PC-9 (cell line): ENCODE measurements at regions not wholly inside any gene's neighbourhood (a gene's known extent, or its start where the extent isn't known, plus 50 kb on each side); places are given as distances from the start of the nearest gene placed in this dataset.

Experiments used
- EZH2 ChIP-seq: fragments of 200-600 bp; sonication (generic); IDR thresholded peaks from 2 replicates; pipeline ENCODE4 v1.8.0; 2017; ENCODE audit warnings: antibody characterized with exemption, low read depth
- TF ChIP-seq, protein P1 (sequence below): fragments of 200-600 bp; sonication (generic); conservative IDR thresholded peaks from 2 replicates; pipeline ENCODE4 v1.6.1; 2017; ENCODE audit warnings: mixed run types, antibody characterized with exemption, mild to moderate bottlenecking, moderate library complexity

DNA sequence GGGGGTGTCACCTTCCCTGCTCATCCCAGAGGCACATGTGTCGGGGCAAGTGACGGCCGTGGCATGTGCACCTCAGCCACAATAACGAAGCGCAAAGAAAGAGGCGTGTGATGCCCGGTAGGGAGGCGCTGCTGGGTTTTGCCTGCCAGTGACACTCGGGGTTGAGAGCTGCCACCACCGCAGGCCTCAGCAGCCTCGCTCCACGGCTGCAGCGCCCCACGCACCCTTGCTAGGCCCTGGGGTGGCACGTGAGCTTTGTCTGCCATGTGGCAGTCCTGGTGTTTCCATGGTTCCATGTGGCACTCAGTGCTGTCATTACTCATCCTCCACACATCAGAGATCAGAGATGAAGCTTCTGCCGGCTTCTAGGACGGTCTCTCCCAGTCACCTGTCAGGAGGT, 136.0 kb upstream of the AGAP1 start:
- TF ChIP-seq, protein P1, sequence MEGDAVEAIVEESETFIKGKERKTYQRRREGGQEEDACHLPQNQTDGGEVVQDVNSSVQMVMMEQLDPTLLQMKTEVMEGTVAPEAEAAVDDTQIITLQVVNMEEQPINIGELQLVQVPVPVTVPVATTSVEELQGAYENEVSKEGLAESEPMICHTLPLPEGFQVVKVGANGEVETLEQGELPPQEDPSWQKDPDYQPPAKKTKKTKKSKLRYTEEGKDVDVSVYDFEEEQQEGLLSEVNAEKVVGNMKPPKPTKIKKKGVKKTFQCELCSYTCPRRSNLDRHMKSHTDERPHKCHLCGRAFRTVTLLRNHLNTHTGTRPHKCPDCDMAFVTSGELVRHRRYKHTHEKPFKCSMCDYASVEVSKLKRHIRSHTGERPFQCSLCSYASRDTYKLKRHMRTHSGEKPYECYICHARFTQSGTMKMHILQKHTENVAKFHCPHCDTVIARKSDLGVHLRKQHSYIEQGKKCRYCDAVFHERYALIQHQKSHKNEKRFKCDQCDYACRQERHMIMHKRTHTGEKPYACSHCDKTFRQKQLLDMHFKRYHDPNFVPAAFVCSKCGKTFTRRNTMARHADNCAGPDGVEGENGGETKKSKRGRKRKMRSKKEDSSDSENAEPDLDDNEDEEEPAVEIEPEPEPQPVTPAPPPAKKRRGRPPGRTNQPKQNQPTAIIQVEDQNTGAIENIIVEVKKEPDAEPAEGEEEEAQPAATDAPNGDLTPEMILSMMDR, result no peak
- TF ChIP-seq EZH2, result no peak
